Sigmoid colon (tissue), 4 donors: ENCODE measurements at regions not wholly inside any gene's neighbourhood (a gene's known extent, or its start where the extent isn't known, plus 50 kb on each side); places are given as distances from the start of the nearest gene placed in this dataset.

ENCODE experiments used
- EP300 ChIP-seq, 4 donors: sonication (generic); formaldehyde crosslinking; IDR thresholded peaks; one replicate each; pipeline ENCODE4 v1.6.1; 2017; ENCODE audit warnings: antibody characterized with exemption in 4 of 4
- POLR2A ChIP-seq, 2 donors: fragments of 450-650 bp; IDR thresholded peaks; one replicate each; pipeline ENCODE4 v1.6.1; 2016; ENCODE audit warnings: antibody characterized with exemption in 2 of 2, mild to moderate bottlenecking in 2 of 2, moderate library complexity in 2 of 2
- TF ChIP-seq, protein P1 (sequence below), 4 experiments: fragments of 450-650 bp in 3 of 4; fragments of 200-600 bp in 1 of 4; IDR thresholded peaks; one replicate each; pipeline ENCODE4 v1.5.1; 2016 to 2019; ENCODE audit warnings: antibody characterized with exemption in 4 of 4, mild to moderate bottlenecking in 3 of 4, moderate library complexity in 2 of 4

- TF ChIP-seq, protein P1, sequence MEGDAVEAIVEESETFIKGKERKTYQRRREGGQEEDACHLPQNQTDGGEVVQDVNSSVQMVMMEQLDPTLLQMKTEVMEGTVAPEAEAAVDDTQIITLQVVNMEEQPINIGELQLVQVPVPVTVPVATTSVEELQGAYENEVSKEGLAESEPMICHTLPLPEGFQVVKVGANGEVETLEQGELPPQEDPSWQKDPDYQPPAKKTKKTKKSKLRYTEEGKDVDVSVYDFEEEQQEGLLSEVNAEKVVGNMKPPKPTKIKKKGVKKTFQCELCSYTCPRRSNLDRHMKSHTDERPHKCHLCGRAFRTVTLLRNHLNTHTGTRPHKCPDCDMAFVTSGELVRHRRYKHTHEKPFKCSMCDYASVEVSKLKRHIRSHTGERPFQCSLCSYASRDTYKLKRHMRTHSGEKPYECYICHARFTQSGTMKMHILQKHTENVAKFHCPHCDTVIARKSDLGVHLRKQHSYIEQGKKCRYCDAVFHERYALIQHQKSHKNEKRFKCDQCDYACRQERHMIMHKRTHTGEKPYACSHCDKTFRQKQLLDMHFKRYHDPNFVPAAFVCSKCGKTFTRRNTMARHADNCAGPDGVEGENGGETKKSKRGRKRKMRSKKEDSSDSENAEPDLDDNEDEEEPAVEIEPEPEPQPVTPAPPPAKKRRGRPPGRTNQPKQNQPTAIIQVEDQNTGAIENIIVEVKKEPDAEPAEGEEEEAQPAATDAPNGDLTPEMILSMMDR (IDR thresholded peaks at IDR 0.05): no peak
- TF ChIP-seq EP300 (IDR thresholded peaks at IDR 0.05) (no peak), POLR2A (IDR thresholded peaks at IDR 0.05) (no peak)
Measured at GRCh38 chr1:233527818-233528217, 86.1 kb upstream of the KCNK1 start.
